Muscle layer of colon (tissue), 2 donors: ENCODE measurements at regions not wholly inside any gene's neighbourhood (a gene's known extent, or its start where the extent isn't known, plus 50 kb on each side); places are given as distances from the start of the nearest gene placed in this dataset.

Source experiments
- H3K27ac ChIP-seq: one replicate; pipeline ENCODE4 v1.7.0; 2013; ENCODE audit warnings: low read depth, mild to moderate bottlenecking, low read length, moderate library complexity
- H3K27me3 ChIP-seq, 2 donors: one replicate each; pipeline ENCODE4 v1.7.0; 2013; ENCODE audit warnings: low read length in 2 of 2, mild to moderate bottlenecking in 2 of 2; ENCODE audit not compliant: insufficient read depth in 2 of 2, control insufficient read depth in 1 of 2
- H3K36me3 ChIP-seq: one replicate; pipeline ENCODE4 v1.7.0; 2013; ENCODE audit warnings: mild to moderate bottlenecking, low read length; ENCODE audit not compliant: insufficient read depth
- H3K4me1 ChIP-seq: one replicate; pipeline ENCODE4 v1.7.0; 2013; ENCODE audit warnings: mild to moderate bottlenecking, low read length; ENCODE audit not compliant: insufficient read depth
- H3K4me3 ChIP-seq, 2 donors: one replicate each; pipeline ENCODE4 v1.7.0; 2013; ENCODE audit warnings: low read length in 2 of 2, low read depth in 1 of 2, mild to moderate bottlenecking in 1 of 2, moderate library complexity in 1 of 2
- H3K9ac ChIP-seq: one replicate; pipeline ENCODE4 v1.7.0; 2013; ENCODE audit warnings: low read length
- H3K9me3 ChIP-seq: one replicate; pipeline ENCODE4 v1.7.0; 2013; ENCODE audit warnings: mild to moderate bottlenecking, low read length
- donor health status: abdominal sarcoma.
- donor health status: Adenocarcinoma of cecum.

DNA sequence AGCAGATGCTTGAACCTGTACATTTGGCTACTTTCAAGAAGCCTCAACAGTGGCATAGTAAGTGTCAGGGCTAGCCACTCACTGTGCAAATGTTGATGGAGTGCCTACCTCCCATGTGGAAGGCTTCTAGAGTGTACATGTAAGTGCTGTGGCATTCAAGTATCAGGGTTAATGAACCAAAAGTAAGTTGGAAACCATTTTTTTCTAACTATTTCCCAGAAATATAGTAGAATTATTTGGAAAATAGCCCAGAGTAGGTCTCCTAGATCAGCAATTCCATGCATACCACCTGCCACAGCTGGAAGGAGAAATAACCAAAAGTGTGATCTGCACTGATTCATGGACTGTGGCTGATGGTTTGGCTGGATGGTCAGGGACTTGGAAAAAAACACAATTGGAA is 53.3 kb downstream of the FOXD1 start:
- no peaks in the 10 kb centered on the region for H3K27me3 ChIP-seq
- no peak overlapping the region for H3K27ac ChIP-seq
- no peaks in the 10 kb centered on the region for H3K36me3 ChIP-seq
- H3K4me3 ChIP-seq = no peak overlapping the region
- no peaks in the 10 kb centered on the region for H3K9me3 ChIP-seq
- no peak overlapping the region for H3K9ac ChIP-seq
- no peaks in the 10 kb centered on the region for H3K4me1 ChIP-seq

DNA sequence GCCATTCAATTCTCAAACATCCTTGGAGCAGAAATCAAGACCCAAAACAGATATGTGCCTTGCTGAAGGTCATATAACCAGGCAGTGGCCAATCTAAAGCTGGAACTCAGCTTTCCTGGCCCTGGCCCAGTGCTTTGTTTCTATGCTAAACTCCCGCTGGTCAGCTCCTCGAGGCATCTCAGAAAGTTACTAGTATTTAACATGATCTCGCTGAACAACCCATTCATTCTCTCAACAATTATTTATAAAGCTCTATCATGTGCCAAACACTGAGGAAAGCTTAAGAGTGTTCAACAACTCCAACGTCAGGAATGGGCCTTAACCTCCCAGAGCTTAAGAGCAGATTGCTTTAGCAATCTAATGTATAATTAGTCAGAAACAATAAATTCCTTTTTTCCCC is 54.0 kb downstream of the FOXD1 start:
- Histone ChIP-seq H3K9ac (no peak overlapping the region), H3K4me1 (no peaks in the 10 kb centered on the region), H3K27me3 (no peaks in the 10 kb centered on the region)

DNA sequence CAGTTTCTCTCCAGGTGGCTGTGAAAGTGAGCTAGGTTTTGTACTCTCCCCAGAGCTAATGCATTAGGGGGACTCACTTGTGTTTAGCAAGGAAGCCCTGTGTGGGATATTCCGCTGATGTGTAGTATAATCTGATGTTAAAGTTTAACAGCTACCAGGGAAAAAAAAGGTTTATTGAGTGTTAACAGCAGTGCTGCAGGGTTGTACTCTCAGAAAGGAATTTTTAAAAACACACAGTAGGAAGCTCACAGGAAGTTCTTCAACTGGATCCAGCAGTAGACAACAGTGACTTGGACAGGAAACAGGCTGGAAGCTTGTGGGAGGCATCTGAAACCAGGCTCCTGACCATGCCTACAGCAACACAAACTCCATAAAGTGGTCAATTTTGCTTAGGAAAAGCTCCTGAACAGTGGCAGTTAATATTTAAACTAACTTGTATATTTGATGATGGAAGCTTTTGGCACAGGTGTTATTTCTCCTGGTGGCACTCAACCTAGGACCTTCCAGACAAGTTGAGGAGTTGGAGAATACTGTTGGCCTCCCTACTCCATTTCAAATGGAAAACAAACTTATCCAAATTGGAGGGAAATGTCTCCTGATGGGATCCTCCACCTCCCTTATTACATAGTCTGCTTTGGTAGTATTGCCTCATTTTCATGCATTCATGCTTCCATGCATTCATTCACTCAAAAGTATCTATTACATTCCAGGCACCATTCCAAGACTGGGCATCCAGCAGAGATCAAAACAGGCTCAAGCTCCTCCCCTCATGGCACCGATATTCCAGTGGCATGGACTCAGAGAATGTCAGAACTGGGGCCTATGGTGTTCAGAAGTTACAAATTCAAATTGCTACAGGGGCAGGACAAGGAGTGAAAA is 54.7 kb downstream of the FOXD1 start:
- H3K4me3 ChIP-seq = no peak overlapping the region
- H3K9ac ChIP-seq = no peak overlapping the region
- no peaks in the 10 kb centered on the region for H3K9me3 ChIP-seq
- H3K27ac ChIP-seq = no peak overlapping the region
- H3K36me3 ChIP-seq = no peaks in the 10 kb centered on the region
- H3K27me3 ChIP-seq = no peaks in the 10 kb centered on the region
- H3K4me1 ChIP-seq = no peaks in the 10 kb centered on the region

More for the DNA sequence above, 54.0 kb downstream of the FOXD1 start:
- Histone ChIP-seq H3K36me3 (no peaks in the 10 kb centered on the region), H3K4me3 (no peak overlapping the region), H3K27ac (no peak overlapping the region), H3K9me3 (no peaks in the 10 kb centered on the region)

DNA sequence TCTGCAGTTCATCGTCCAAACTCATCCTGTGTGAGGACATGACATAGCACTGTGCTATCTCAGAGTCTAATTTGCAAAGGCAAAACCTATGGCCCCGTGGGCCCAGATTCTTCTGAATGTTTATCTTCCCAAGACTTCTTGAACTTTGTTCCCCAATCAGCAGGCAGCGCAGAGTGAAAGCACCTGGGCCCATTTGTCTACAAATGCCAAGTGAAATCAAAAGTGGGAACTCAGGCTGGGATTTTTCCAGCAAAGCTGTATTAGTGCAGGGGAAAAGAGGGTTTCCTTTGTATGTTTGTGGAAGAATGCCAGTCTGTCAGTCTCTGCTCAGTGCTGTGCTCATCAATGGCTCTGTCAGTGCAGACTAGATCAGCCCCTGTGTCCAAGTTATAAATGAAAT is 55.8 kb downstream of the FOXD1 start:
- no peaks in the 10 kb centered on the region for H3K9me3 ChIP-seq
- no peaks in the 10 kb centered on the region for H3K4me1 ChIP-seq
- no peaks in the 10 kb centered on the region for H3K27me3 ChIP-seq

DNA sequence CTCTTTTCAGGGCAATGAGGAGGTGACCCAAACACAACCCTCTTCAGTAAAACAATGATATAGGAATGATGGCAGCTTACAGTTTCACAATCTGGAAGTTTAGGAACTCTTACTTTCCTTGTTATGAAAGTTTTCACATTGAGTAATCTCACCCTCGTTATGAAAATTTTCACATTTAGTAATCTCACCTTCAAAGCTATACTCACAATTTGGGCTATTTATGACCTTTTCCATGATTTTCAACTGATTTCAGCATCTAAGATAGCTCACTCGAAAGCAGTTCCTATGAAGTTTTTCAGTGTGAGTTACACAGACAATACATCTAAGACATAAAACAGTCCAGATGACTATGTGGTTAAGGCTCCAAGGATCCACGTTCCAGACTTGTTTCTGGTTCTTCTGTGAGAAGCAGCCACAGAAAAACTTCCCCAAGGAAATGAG is 57.1 kb downstream of the FOXD1 start:
- no peak overlapping the region for H3K27ac ChIP-seq
- H3K27me3 ChIP-seq = no peaks in the 10 kb centered on the region
- H3K36me3 ChIP-seq = no peaks in the 10 kb centered on the region
- H3K4me1 ChIP-seq = no peaks in the 10 kb centered on the region
- no peak overlapping the region for H3K9ac ChIP-seq
- H3K4me3 ChIP-seq = no peak overlapping the region
- no peaks in the 10 kb centered on the region for H3K9me3 ChIP-seq

More for the DNA sequence above, 55.8 kb downstream of the FOXD1 start:
- Histone ChIP-seq H3K36me3 (no peaks in the 10 kb centered on the region), H3K27ac (no peak overlapping the region), H3K4me3 (no peak overlapping the region), H3K9ac (no peak overlapping the region)

DNA sequence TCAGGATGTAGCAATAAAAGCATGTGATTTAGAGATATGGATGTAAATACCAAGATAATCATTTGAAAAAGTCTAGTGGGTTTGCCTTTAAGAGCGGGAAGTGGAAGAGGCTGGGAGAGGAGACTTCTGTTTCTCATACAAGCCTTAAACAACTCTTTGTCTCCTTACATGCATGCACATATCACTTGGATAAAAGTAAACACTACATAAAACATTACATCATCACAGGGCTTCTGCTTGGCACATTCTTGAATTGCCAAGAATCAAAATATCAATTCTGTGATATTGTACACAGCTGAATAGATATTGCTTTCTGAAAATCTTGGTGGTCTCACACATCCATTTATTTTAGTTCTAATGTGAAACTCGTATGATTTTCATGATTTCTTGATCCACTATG is 57.6 kb downstream of the FOXD1 start:
- H3K4me1 ChIP-seq = no peaks in the 10 kb centered on the region
- no peak overlapping the region for H3K9ac ChIP-seq
- H3K27ac ChIP-seq = no peak overlapping the region
- H3K27me3 ChIP-seq = no peaks in the 10 kb centered on the region
- H3K36me3 ChIP-seq = no peaks in the 10 kb centered on the region
- H3K9me3 ChIP-seq = no peaks in the 10 kb centered on the region
- no peak overlapping the region for H3K4me3 ChIP-seq

DNA sequence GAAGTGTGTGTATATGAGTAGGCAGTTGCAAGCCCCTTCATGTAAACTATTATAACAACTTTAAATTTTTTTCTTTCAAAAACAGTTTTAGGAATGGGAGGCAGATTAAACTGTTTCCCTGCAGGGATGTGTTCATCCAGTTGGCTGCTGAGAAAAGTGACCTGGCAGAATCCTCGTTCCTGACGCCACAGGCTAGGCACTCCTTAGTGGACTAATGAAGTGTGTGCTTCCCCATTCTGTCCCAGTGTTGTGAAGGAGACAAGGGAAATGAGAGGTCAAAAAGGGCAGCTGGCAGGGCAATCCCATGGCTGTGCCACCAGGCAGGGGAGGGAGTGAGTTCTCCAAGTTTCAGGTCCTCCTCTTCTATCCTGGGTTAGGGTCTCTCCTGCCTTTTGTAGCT is 59.8 kb downstream of the FOXD1 start:
- no peak overlapping the region for H3K4me3 ChIP-seq
- H3K36me3 ChIP-seq = no peaks in the 10 kb centered on the region
- no peak overlapping the region for H3K9ac ChIP-seq
- no peaks in the 10 kb centered on the region for H3K4me1 ChIP-seq
- H3K27ac ChIP-seq = no peak overlapping the region
- H3K9me3 ChIP-seq = peaks cover 12% of the 10 kb centered on the region
- H3K27me3 ChIP-seq = no peaks in the 10 kb centered on the region

DNA sequence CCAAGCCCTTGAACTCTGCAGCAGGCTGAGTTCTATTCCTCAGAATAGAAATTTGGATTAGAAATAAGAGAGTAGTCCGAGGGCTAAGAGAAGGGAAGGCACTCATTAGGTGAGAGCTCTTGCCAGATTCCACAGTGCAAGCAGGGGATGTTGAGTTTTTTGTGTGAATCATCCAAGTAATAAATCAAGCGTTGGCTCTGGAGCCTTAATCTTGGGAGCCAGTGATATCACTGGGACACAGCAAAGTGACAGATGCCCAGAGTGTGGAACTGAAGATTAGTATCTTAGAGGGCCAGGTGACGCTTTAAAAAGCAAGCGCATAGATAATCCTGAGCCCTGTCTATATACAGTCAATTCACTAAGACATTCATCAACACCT is 60.3 kb downstream of the FOXD1 start:
- no peak overlapping the region for H3K27ac ChIP-seq
- no peak overlapping the region for H3K4me3 ChIP-seq
- no peaks in the 10 kb centered on the region for H3K36me3 ChIP-seq
- H3K9me3 ChIP-seq = peaks cover 14% of the 10 kb centered on the region
- H3K27me3 ChIP-seq = peaks cover 2% of the 10 kb centered on the region in 2 donors
- no peaks in the 10 kb centered on the region for H3K4me1 ChIP-seq
- H3K9ac ChIP-seq = no peak overlapping the region

DNA sequence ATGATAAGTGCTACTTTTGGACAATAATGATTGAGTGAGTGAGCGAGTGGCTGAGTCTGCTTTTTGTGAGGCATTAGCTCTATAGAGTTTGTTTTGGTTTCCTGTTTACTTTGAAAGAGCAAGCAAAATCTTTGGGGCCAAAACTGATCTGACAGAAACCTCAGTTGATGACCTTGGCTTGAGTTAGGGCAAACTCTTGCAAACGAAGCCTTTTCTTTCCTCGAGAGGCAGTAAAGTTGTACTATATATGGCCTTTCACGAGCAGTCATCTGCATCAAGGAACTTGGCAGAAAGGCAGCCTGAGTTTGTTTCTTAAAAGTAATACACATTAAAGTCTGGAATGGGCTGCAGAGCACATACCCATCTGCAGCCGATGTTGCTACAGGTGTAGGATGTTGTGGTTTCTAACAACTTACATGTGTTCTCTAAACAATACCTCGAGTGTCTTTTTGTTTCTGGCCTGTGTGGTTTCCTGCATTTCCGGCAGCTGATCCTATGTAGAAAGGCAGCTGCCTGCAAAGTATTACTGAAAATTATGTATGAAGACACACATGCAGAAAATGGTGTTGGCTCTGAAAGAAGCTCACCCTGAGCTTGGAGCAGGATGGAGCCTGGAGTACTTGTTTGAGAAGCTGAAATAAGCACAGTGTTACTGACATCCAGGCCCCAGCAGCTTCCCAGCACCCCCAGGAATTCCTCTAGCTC is 60.8 kb downstream of the FOXD1 start:
- H3K27ac ChIP-seq = no peak overlapping the region
- no peak overlapping the region for H3K9ac ChIP-seq
- H3K4me1 ChIP-seq = no peaks in the 10 kb centered on the region
- no peaks in the 10 kb centered on the region for H3K36me3 ChIP-seq
- H3K9me3 ChIP-seq = peaks cover 20% of the 10 kb centered on the region
- H3K27me3 ChIP-seq = peaks cover 5 to 7% of the 10 kb centered on the region in 2 donors
- H3K4me3 ChIP-seq = no peak overlapping the region

DNA sequence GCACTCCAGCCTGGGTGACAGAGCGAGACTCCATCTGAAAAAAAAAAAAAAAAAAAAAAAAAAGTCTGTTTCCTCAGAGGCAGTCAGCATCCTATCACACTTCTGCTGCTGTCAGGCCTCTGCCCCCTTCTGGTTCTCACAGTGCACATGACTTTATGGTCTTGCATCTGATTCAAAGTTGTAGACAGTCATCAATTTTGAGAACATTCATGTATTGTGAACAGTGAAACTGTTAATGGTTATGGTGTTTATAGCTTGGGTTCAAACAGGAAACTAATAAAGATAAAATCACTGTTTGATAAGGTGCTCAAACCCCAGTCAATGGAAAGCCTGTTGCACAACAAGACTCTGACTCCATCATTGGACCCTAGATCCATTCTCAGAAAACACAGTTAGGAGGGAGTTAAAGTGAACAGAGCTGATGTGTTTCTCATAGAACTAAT is 61.4 kb downstream of the FOXD1 start:
- Histone ChIP-seq H3K9ac (no peak overlapping the region), H3K27ac (no peak overlapping the region), H3K9me3 (peaks cover 22% of the 10 kb centered on the region), H3K4me1 (no peaks in the 10 kb centered on the region), H3K4me3 (no peak overlapping the region), H3K27me3 (peaks cover 5 to 13% of the 10 kb centered on the region in 2 donors), H3K36me3 (no peaks in the 10 kb centered on the region)

DNA sequence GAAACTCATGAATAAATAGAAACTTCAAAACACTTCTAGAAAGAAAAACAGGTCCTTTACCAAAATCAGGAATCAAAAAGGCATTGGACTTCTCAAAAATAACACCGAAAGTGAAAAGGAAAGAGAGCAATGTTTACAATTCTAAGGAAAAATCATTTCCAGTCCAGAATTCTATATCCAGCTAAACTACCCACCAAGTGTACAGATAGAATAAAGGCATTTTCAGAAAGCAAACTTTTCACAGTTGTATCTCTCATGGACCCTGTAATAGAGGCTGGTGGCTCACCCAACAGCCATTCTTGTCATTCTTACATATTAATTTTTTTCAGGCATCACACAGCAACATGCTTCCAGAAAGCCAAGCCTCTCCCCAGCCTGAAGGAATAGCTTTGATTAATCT is 63.7 kb downstream of the FOXD1 start:
- H3K27ac ChIP-seq = no peak overlapping the region
- H3K9me3 ChIP-seq = peaks cover 22% of the 10 kb centered on the region
- no peaks in the 10 kb centered on the region for H3K4me1 ChIP-seq
- no peaks in the 10 kb centered on the region for H3K36me3 ChIP-seq
- H3K4me3 ChIP-seq = no peak overlapping the region
- peaks cover 16 to 36% of the 10 kb centered on the region in 2 donors for H3K27me3 ChIP-seq
- H3K9ac ChIP-seq = no peak overlapping the region
